Nephron (organoid): ENCODE measurements at regions not wholly inside any gene's neighbourhood (a gene's known extent, or its start where the extent isn't known, plus 50 kb on each side); places are given as distances from the start of the nearest gene placed in this dataset.

ENCODE experiments used
- H3K27ac Mint-ChIP-seq, 3 experiments: 2 replicates each; pipeline ENCODE4 v1.8.0; 2020; ENCODE audit warnings: mixed read lengths in 3 of 3, mild to moderate bottlenecking in 2 of 3, moderate library complexity in 1 of 3
- H3K27me3 Mint-ChIP-seq: 2 replicates; pipeline ENCODE4 v1.8.0; 2021; ENCODE audit warnings: low read depth, mild to moderate bottlenecking, moderate library complexity, mixed read lengths
- H3K36me3 Mint-ChIP-seq: 2 replicates; pipeline ENCODE4 v1.8.0; 2020; ENCODE audit warnings: low read depth, mixed read lengths
- H3K4me1 Mint-ChIP-seq: 2 replicates; pipeline ENCODE4 v1.8.0; 2020; ENCODE audit warnings: mixed read lengths
- H3K4me3 Mint-ChIP-seq, 3 experiments: 2 replicates each; pipeline ENCODE4 v1.8.0; 2020; ENCODE audit warnings: mild to moderate bottlenecking in 3 of 3, mixed read lengths in 3 of 3, moderate library complexity in 2 of 3
- H3K9me3 Mint-ChIP-seq: 2 replicates; pipeline ENCODE4 v1.8.0; 2020; ENCODE audit warnings: mixed read lengths
- CTCF ChIP-seq, 3 experiments: fragments of 200-600 bp; sonication (generic); IDR thresholded peaks; one replicate each; pipeline ENCODE4 v1.5.0; 2021; ENCODE audit warnings: antibody characterized with exemption in 3 of 3; ENCODE audit not compliant: unreplicated experiment in 3 of 3

GRCh38 chr2:51981783-51982182 is 949.9 kb upstream of the NRXN1 start:
- Mint-ChIP-seq H3K27ac (no peak overlapping the region), H3K9me3 (no peaks in the 10 kb centered on the region), H3K4me3 (no peak overlapping the region), H3K36me3 (no peaks in the 10 kb centered on the region), H3K4me1 (no peaks in the 10 kb centered on the region), H3K27me3 (no peaks in the 10 kb centered on the region)
- no peak for TF ChIP-seq CTCF (IDR thresholded peaks at IDR 0.05; ENCODE audit: unreplicated experiment in 3 of 3)

DNA sequence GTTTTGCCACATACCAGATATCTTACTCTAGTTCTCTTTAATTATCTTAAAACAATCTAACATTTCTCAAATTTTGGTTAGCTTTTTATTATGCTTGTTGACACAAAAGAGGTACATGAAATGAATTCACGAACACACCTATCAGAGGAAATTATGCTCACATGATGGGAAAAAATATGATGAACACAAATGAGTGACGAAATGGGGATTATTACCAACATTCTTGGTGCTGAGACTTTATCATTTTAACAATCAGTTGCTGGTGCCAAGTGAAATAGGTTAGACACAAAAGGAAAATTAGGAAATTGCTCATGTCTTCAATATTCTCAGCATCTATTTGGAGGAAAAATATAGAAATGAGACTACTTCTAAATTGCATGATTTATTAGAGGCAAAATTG is 944.7 kb upstream of the NRXN1 start:
- Mint-ChIP-seq H3K4me3 (no peak overlapping the region), H3K27ac (no peak overlapping the region), H3K9me3 (peaks cover 2% of the 10 kb centered on the region), H3K36me3 (no peaks in the 10 kb centered on the region), H3K27me3 (no peaks in the 10 kb centered on the region), H3K4me1 (no peaks in the 10 kb centered on the region)
- no peak for TF ChIP-seq CTCF (IDR thresholded peaks at IDR 0.05; ENCODE audit: unreplicated experiment in 3 of 3)

GRCh38 chr2:51971136-51971535 is 939.2 kb upstream of the NRXN1 start:
- no peaks in the 10 kb centered on the region for H3K36me3 Mint-ChIP-seq
- no peaks in the 10 kb centered on the region for H3K4me1 Mint-ChIP-seq
- H3K4me3 Mint-ChIP-seq = no peak overlapping the region
- TF ChIP-seq CTCF (IDR thresholded peaks at IDR 0.05; ENCODE audit: unreplicated experiment in 3 of 3) = no peak
- H3K9me3 Mint-ChIP-seq = peaks cover 2% of the 10 kb centered on the region
- no peaks in the 10 kb centered on the region for H3K27me3 Mint-ChIP-seq
- H3K27ac Mint-ChIP-seq = no peak overlapping the region

DNA sequence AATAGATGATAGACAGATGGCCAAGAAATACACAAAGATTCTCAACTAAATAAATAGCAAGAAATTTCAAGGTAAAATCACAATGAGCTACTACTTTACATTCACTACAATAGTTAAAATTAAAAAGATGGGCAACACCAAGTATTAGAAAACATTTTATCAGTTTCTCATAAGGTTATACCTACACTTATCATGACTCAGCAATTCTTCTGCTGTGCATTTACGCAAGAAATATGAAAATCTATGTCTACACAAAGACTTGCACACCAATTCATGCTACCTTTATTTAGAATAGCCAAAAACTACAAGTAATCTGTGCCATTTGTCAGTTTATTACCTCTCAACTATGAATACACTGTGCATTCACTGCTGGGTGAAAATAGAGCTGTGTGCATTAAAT is 937.4 kb upstream of the NRXN1 start:
- Mint-ChIP-seq H3K4me1 (no peaks in the 10 kb centered on the region), H3K9me3 (peaks cover 2% of the 10 kb centered on the region), H3K27me3 (no peaks in the 10 kb centered on the region), H3K36me3 (no peaks in the 10 kb centered on the region), H3K4me3 (no peak overlapping the region), H3K27ac (no peak overlapping the region)
- no peak for TF ChIP-seq CTCF (IDR thresholded peaks at IDR 0.05; ENCODE audit: unreplicated experiment in 3 of 3)

DNA sequence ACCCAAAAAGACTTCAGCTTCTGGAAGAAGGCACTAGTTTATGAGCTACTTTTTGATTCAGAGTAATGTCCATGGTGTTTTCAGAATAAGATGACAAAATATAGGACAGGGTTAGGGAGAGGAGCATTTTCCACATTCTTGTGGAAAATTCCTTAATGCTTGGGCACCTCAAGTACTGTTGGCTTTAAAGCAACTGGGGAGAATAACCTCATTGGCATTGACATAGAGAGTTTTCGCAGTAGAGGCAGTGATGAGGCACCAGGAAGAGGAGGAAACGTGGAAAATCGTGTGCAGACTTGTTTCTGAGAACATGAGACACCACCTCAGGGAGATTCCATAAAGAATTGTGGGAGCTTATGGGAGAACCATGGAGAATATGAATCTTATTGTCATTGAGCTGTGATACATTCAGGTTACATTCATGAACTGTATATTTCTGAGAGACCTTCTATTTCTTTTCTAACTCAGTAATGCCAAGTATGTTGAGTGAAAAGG is 929.0 kb upstream of the NRXN1 start:
- H3K9me3 Mint-ChIP-seq = peaks cover 2% of the 10 kb centered on the region
- H3K4me1 Mint-ChIP-seq = no peaks in the 10 kb centered on the region
- H3K27me3 Mint-ChIP-seq = no peaks in the 10 kb centered on the region
- no peak overlapping the region for H3K4me3 Mint-ChIP-seq
- TF ChIP-seq CTCF (IDR thresholded peaks at IDR 0.05; ENCODE audit: unreplicated experiment in 3 of 3) = no peak
- no peak overlapping the region for H3K27ac Mint-ChIP-seq
- no peaks in the 10 kb centered on the region for H3K36me3 Mint-ChIP-seq

- no peak overlapping the region for H3K4me3 Mint-ChIP-seq
- no peaks in the 10 kb centered on the region for H3K36me3 Mint-ChIP-seq
- TF ChIP-seq CTCF (IDR thresholded peaks at IDR 0.05; ENCODE audit: unreplicated experiment in 3 of 3) = no peak
- H3K9me3 Mint-ChIP-seq = peaks cover 3% of the 10 kb centered on the region
- no peaks in the 10 kb centered on the region for H3K4me1 Mint-ChIP-seq
- no peaks in the 10 kb centered on the region for H3K27me3 Mint-ChIP-seq
- no peak overlapping the region for H3K27ac Mint-ChIP-seq
Observed at GRCh38 chr2:51960281-51960680, 928.3 kb upstream of the NRXN1 start.
